DND-41 (cell line): ENCODE measurements at regions not wholly inside any gene's neighbourhood (a gene's known extent, or its start where the extent isn't known, plus 50 kb on each side); places are given as distances from the start of the nearest gene placed in this dataset.

ENCODE experiments used
- ATAC-seq: fragments of 200-7000 bp; cut with Tn5 transposase; 3 replicates; pipeline ENCODE4 v1.9.1; 2021; ENCODE audit warnings: low read depth; ENCODE audit not compliant: insufficient read depth
- DNase-seq: peaks from one replicate; pipeline ENCODE4 v3.0.0-alpha.2; 2020
- H2AFZ ChIP-seq: 2 replicates; pipeline ENCODE4 v1.6.0; 2012; ENCODE audit warnings: low read depth, low read length
- H3K27ac ChIP-seq: 2 replicates; pipeline ENCODE4 v1.5.1; 2012; ENCODE audit warnings: low read length, inconsistent platforms
- H3K27me3 ChIP-seq: fragments of 200-600 bp; sonication (generic); 2 replicates; pipeline ENCODE4 v1.6.0; 2012; ENCODE audit warnings: low read length, mild to moderate bottlenecking, inconsistent platforms; ENCODE audit not compliant: insufficient read depth, poor library complexity
- H3K36me3 ChIP-seq: 2 replicates; pipeline ENCODE4 v1.5.1; 2012; ENCODE audit warnings: low read length, inconsistent platforms; ENCODE audit not compliant: insufficient read depth
- H3K4me1 ChIP-seq: 2 replicates; pipeline ENCODE4 v1.5.1; 2012; ENCODE audit warnings: mild to moderate bottlenecking, low read length; ENCODE audit not compliant: insufficient read depth
- H3K4me2 ChIP-seq: 2 replicates; pipeline ENCODE4 v1.6.0; 2012; ENCODE audit warnings: mild to moderate bottlenecking, moderate library complexity, low read length, inconsistent platforms; ENCODE audit not compliant: insufficient read depth
- H3K4me3 ChIP-seq, 2 experiments: fragments of 200-600 bp in 1 of 2; shearing (Covaris generic) in 1 of 2; 2 replicates each; pipeline ENCODE4 v1.5.1; 2012 to 2016; ENCODE audit warnings: inconsistent platforms in 2 of 2, low read length in 2 of 2, mild to moderate bottlenecking in 2 of 2, low read depth in 1 of 2, moderate library complexity in 1 of 2
- H3K79me2 ChIP-seq: 2 replicates; pipeline ENCODE4 v1.6.0; 2012; ENCODE audit warnings: low read length, inconsistent platforms; ENCODE audit not compliant: insufficient read depth
- H3K9ac ChIP-seq: 2 replicates; pipeline ENCODE4 v1.6.0; 2012; ENCODE audit warnings: low read depth, mild to moderate bottlenecking, inconsistent platforms, low read length, moderate library complexity
- H3K9me3 ChIP-seq: 2 replicates; pipeline ENCODE4 v1.5.1; 2012; ENCODE audit warnings: low read length, moderate library complexity, mild to moderate bottlenecking, inconsistent platforms; ENCODE audit not compliant: insufficient read depth, severe bottlenecking
- H4K20me1 ChIP-seq: 2 replicates; pipeline ENCODE4 v1.6.0; 2012; ENCODE audit warnings: low read length; ENCODE audit not compliant: insufficient read depth
- EZH2 ChIP-seq: IDR thresholded peaks from 3 replicates; pipeline ENCODE4 v1.6.1; 2012; ENCODE audit warnings: borderline replicate concordance, low read depth, mild to moderate bottlenecking, moderate library complexity, low read length, inconsistent platforms; ENCODE audit not compliant: severe bottlenecking
- TF ChIP-seq, protein P1 (sequence below): IDR thresholded peaks from 2 replicates; pipeline ENCODE4 v1.5.1; 2012; ENCODE audit warnings: borderline replicate concordance, low read length, moderate library complexity, mild to moderate bottlenecking; ENCODE audit not compliant: poor library complexity, severe bottlenecking; ENCODE audit errors: extremely low read depth

DNA sequence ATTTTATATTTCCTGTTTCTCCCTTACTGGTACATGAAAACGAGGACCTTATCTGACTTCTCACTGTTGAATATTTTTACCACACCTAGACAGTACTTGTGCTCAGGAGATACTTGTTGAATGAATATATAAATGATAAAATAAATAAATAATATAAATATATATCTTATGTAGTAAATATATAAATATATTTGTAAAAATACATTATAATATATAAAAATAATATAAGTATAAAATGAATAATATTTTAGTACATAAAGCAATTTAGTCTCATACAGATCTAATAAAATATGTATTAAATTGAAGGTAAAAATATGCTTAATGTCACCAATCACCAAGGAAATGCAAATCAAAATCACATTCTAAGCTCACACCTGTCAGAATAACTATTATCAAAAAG is 360.6 kb downstream of the EFNA5 start:
- Histone ChIP-seq H3K4me2 (no peak overlapping the region), H3K27ac (no peak overlapping the region), H3K9ac (no peak overlapping the region), H2AFZ (no peak overlapping the region), H3K4me1 (no peaks in the 10 kb centered on the region), H3K4me3 (no peak overlapping the region), H3K27me3 (no peaks in the 10 kb centered on the region), H3K79me2 (no peaks in the 10 kb centered on the region), H4K20me1 (no peaks in the 10 kb centered on the region), H3K9me3 (no peaks in the 10 kb centered on the region), H3K36me3 (no peaks in the 10 kb centered on the region)
- no peak for ATAC-seq
- TF ChIP-seq, protein P1, sequence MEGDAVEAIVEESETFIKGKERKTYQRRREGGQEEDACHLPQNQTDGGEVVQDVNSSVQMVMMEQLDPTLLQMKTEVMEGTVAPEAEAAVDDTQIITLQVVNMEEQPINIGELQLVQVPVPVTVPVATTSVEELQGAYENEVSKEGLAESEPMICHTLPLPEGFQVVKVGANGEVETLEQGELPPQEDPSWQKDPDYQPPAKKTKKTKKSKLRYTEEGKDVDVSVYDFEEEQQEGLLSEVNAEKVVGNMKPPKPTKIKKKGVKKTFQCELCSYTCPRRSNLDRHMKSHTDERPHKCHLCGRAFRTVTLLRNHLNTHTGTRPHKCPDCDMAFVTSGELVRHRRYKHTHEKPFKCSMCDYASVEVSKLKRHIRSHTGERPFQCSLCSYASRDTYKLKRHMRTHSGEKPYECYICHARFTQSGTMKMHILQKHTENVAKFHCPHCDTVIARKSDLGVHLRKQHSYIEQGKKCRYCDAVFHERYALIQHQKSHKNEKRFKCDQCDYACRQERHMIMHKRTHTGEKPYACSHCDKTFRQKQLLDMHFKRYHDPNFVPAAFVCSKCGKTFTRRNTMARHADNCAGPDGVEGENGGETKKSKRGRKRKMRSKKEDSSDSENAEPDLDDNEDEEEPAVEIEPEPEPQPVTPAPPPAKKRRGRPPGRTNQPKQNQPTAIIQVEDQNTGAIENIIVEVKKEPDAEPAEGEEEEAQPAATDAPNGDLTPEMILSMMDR = no peak
- no peak for TF ChIP-seq EZH2
- no peak for DNase-seq

DNA sequence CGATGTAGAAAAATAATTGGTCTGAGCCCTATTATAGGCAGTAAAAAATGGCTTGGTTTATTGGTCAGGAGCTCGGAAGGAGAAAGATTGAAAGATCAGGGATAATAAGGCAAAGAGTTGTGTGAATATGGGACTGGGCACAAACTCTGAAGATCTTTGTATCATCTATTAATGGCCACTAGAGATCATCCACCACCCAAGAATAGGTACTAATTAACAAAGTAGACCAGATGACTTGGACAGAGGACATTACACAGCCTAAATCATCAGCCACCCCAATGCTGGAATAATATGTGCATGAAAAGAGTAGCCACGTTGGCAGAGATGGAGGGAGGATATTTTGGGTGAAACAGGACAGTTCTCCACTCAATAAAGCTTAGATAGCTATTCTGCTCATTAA is 364.1 kb downstream of the EFNA5 start:
- no peak for ATAC-seq
- H3K9ac ChIP-seq = no peak overlapping the region

DNA sequence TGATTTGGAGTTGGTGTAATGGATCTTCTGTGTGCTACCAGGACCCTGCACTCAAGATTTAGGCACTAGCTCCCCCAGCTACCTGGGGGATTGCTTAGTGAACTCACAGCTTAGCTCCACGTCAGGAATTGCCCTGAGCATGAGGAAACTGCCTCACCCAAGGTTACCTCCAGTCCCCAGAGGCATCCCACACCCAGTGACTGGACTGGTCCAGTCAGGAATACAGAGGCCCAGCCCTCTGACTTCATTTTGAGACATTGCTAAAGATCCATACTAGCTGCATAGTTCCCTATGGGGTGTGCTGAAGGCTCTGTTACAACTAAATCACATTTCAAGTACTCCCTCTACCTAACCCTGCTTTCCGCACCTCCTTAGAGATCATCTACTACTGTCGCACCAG is 364.7 kb downstream of the EFNA5 start:
- H3K27ac ChIP-seq = no peak overlapping the region
- ATAC-seq (no peak), DNase-seq (no peak)
- no peak overlapping the region for H2AFZ ChIP-seq
- no peaks in the 10 kb centered on the region for H3K79me2 ChIP-seq
- H3K4me2 ChIP-seq = no peak overlapping the region
- H4K20me1 ChIP-seq = no peaks in the 10 kb centered on the region
- H3K27me3 ChIP-seq = no peaks in the 10 kb centered on the region
- H3K4me3 ChIP-seq = no peak overlapping the region
- H3K9me3 ChIP-seq = no peaks in the 10 kb centered on the region
- TF ChIP-seq EZH2 = no peak
- TF ChIP-seq, protein P1 = no peak
- H3K36me3 ChIP-seq = no peaks in the 10 kb centered on the region
- no peaks in the 10 kb centered on the region for H3K4me1 ChIP-seq
- no peak overlapping the region for H3K9ac ChIP-seq

More for the DNA sequence above, 364.1 kb downstream of the EFNA5 start:
- Histone ChIP-seq H3K4me3 (no peak overlapping the region), H3K4me1 (no peaks in the 10 kb centered on the region), H3K36me3 (no peaks in the 10 kb centered on the region), H3K79me2 (no peaks in the 10 kb centered on the region), H2AFZ (no peak overlapping the region), H3K27ac (no peak overlapping the region), H4K20me1 (no peaks in the 10 kb centered on the region), H3K4me2 (no peak overlapping the region), H3K27me3 (no peaks in the 10 kb centered on the region), H3K9me3 (no peaks in the 10 kb centered on the region)
- no peak for TF ChIP-seq EZH2
- TF ChIP-seq, protein P1 = no peak
- DNase-seq = no peak

DNA sequence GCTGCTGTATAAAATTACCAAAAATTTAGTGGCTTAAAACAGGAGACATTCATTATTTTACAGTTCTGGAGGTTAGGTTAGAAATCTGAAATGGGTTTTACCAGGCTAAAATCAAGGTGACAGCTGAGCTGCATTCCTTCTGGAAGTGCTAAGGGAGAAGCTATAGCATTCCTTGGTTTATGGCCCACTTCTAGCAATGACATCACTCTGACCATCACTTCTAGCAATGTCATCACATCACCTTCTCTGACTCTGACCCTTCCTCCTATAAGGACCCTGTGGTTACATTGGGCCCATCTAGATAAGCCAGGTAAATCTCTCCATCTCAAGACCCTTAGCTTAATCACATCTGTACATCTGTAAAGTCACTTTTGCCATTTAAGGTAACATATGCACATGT is 366.1 kb downstream of the EFNA5 start:
- H3K9ac ChIP-seq = no peak overlapping the region
- H3K79me2 ChIP-seq = no peaks in the 10 kb centered on the region
- H3K9me3 ChIP-seq = no peaks in the 10 kb centered on the region
- no peak overlapping the region for H2AFZ ChIP-seq
- no peaks in the 10 kb centered on the region for H3K4me1 ChIP-seq
- TF ChIP-seq EZH2 = no peak
- TF ChIP-seq, protein P1 = no peak
- ATAC-seq (no peak), DNase-seq (no peak)
- no peak overlapping the region for H3K27ac ChIP-seq
- no peak overlapping the region for H3K4me2 ChIP-seq
- H3K4me3 ChIP-seq = no peak overlapping the region
- no peaks in the 10 kb centered on the region for H4K20me1 ChIP-seq
- no peaks in the 10 kb centered on the region for H3K27me3 ChIP-seq
- H3K36me3 ChIP-seq = no peaks in the 10 kb centered on the region
